GM12892 (cell line): ENCODE measurements at regions not wholly inside any gene's neighbourhood (a gene's known extent, or its start where the extent isn't known, plus 50 kb on each side); places are given as distances from the start of the nearest gene placed in this dataset.

Source experiments
- POLR2A ChIP-seq: IDR thresholded peaks from 2 replicates; pipeline ENCODE4 v1.6.1; 2011; ENCODE audit warnings: low read depth, low read length, control low read depth
- POLR2AphosphoS5 ChIP-seq: IDR thresholded peaks from 2 replicates; pipeline ENCODE4 v1.6.1; 2011; ENCODE audit warnings: low read depth, low read length, control low read depth
- TAF1 ChIP-seq: IDR thresholded peaks from 2 replicates; pipeline ENCODE4 v1.6.1; 2011; ENCODE audit warnings: low read depth, mild to moderate bottlenecking, control low read depth, low read length, borderline replicate concordance

DNA sequence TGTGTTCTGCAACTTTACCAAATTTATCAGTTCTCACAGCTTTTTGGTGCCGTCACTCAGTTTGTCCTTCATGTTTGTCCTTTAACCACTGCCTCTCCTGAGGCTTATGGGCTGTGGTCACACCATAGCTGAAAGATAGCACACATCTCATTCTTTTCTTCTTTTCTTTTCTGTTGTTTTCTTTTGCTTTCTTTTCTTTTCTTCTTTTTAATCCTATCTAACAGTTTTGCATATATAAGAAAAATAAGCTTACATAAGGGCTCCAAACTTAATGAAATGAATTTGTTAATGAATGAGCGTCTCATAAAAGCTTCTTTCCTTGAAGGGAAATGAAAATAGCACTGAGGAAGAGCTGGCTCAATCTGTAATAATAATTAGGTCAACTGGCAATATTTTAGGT lies 1061.2 kb downstream of the PCDH18 start:
- TF ChIP-seq POLR2A: no peak
- no peak for TF ChIP-seq POLR2AphosphoS5
- TF ChIP-seq TAF1: no peak
